ENCODE measurements at regions not wholly inside any gene's neighbourhood (a gene's known extent, or its start where the extent isn't known, plus 50 kb on each side); places are given as distances from the start of the nearest gene placed in this dataset.

DNA sequence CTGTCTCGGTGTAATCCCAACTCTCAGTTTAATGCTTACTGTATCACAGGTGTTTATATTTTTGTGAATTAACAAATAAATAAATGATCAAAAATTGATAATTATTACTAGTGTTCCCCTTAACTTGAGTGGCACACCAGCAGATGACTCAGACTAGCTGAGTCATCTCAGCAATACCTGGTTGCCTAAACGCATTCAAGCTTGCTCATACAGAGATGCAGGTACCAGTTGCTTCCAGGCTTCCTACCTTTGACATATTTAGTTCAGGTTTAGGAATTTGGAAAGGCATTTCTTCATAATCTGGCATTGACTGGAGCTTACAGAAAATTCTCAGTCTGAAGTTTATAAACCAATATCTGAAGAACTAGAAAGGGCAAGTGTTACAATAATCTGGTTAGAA, 78.9 kb upstream of the LMO4 start (continued):
- TF ChIP-seq, protein P1, sequence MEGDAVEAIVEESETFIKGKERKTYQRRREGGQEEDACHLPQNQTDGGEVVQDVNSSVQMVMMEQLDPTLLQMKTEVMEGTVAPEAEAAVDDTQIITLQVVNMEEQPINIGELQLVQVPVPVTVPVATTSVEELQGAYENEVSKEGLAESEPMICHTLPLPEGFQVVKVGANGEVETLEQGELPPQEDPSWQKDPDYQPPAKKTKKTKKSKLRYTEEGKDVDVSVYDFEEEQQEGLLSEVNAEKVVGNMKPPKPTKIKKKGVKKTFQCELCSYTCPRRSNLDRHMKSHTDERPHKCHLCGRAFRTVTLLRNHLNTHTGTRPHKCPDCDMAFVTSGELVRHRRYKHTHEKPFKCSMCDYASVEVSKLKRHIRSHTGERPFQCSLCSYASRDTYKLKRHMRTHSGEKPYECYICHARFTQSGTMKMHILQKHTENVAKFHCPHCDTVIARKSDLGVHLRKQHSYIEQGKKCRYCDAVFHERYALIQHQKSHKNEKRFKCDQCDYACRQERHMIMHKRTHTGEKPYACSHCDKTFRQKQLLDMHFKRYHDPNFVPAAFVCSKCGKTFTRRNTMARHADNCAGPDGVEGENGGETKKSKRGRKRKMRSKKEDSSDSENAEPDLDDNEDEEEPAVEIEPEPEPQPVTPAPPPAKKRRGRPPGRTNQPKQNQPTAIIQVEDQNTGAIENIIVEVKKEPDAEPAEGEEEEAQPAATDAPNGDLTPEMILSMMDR (conservative IDR thresholded peaks at IDR 0.05; ENCODE audit: low read depth in 2 of 2), result no peak
- TF ChIP-seq NANOG (IDR thresholded peaks at IDR 0.05; ENCODE audit: borderline replicate concordance) (no peak), ZNF331 (CRISPR knock-in tag; IDR thresholded peaks at IDR 0.05; ENCODE audit: low read depth) (no peak), EZH2phosphoT487 (IDR thresholded peaks at IDR 0.05; ENCODE audit: unreplicated experiment) (no peak), EZH2 (IDR thresholded peaks at IDR 0.05; ENCODE audit: low read depth, unreplicated experiment) (no peak), CREB1 (CRISPR knock-in tag; IDR thresholded peaks at IDR 0.05; ENCODE audit: low read depth) (no peak), JUNB (IDR thresholded peaks at IDR 0.05; ENCODE audit: unreplicated experiment) (no peak), STAT1 (IDR thresholded peaks at IDR 0.05; ENCODE audit: unreplicated experiment) (no peak), ZNF114 (CRISPR knock-in tag; IDR thresholded peaks at IDR 0.05) (no peak)
- TF ChIP-seq, protein P2, sequence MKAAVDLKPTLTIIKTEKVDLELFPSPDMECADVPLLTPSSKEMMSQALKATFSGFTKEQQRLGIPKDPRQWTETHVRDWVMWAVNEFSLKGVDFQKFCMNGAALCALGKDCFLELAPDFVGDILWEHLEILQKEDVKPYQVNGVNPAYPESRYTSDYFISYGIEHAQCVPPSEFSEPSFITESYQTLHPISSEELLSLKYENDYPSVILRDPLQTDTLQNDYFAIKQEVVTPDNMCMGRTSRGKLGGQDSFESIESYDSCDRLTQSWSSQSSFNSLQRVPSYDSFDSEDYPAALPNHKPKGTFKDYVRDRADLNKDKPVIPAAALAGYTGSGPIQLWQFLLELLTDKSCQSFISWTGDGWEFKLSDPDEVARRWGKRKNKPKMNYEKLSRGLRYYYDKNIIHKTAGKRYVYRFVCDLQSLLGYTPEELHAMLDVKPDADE (IDR thresholded peaks at IDR 0.05), result no peak

DNA sequence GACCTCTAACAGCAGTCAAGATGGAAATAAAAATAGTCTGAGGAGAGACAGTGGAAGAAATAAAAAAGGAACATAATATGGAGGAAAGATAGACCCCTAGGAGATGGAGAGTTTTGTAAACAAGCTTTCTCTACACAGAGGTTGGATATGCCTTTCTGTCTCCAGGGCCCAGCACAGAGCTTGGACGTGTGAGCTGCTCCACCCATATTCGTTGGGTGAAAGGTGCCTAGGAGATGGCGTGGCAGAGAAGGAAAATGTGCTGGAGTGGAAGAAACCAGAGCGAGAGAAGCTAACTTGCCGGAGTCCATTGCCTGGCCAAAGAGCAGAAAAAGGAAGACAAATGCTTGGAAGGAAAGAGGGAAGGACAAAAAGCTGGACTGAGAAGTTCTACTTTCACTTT, 78.3 kb upstream of the LMO4 start:
- no peak for ATAC-seq
- 0 out of 2 replicates have a peak overlapping the region, but pooled peaks have one; percentile 18 for H2AFZ ChIP-seq

More for the DNA sequence above, 78.3 kb upstream of the LMO4 start:
- no peak overlapping the region for H3K4me3 ChIP-seq
- no peaks in the 10 kb centered on the region for H3K9me2 ChIP-seq (ENCODE audit: insufficient read depth)
- Mint-ChIP-seq H3K27me3 (ENCODE audit: insufficient read depth, low read depth, poor library complexity) (peaks cover 4% of the 10 kb centered on the region), H3K27ac (no peak overlapping the region), H3K4me3 (no peak overlapping the region), H3K36me3 (ENCODE audit: low read depth) (no peaks in the 10 kb centered on the region; the same call in 1 of the 3 replicates), H3K4me1 (no peaks in the 10 kb centered on the region), H3K9me3 (peaks cover 11% of the 10 kb centered on the region; the same call in 2 of the 3 replicates)
- no peaks in the 10 kb centered on the region for H4K20me1 ChIP-seq (replicated peaks; ENCODE audit: insufficient read depth)
- no peaks in the 10 kb centered on the region for H3K4me1 ChIP-seq (ENCODE audit: insufficient read depth)
- H3K27ac ChIP-seq (ENCODE audit: low read depth), result no peak overlapping the region
- H3K27me3 ChIP-seq (ENCODE audit: insufficient read depth), result no peaks in the 10 kb centered on the region
- H3K4me2 ChIP-seq, result no peak overlapping the region
- DNase-seq (ENCODE audit: low spot score), result no peak
- no peaks in the 10 kb centered on the region for H3F3A ChIP-seq (replicated peaks; ENCODE audit: low read depth)
- no peaks in the 10 kb centered on the region for H3K79me2 ChIP-seq (replicated peaks; ENCODE audit: insufficient read depth)
- TF ChIP-seq EZH2phosphoT487 (IDR thresholded peaks at IDR 0.05; ENCODE audit: unreplicated experiment) (no peak), STAT1 (IDR thresholded peaks at IDR 0.05; ENCODE audit: unreplicated experiment) (no peak), ZNF331 (CRISPR knock-in tag; IDR thresholded peaks at IDR 0.05; ENCODE audit: low read depth) (no peak), EZH2 (IDR thresholded peaks at IDR 0.05; ENCODE audit: low read depth, unreplicated experiment) (no peak), ZNF114 (CRISPR knock-in tag; IDR thresholded peaks at IDR 0.05) (no peak), CREB1 (CRISPR knock-in tag; IDR thresholded peaks at IDR 0.05; ENCODE audit: low read depth) (no peak)
- TF ChIP-seq, protein P3, sequence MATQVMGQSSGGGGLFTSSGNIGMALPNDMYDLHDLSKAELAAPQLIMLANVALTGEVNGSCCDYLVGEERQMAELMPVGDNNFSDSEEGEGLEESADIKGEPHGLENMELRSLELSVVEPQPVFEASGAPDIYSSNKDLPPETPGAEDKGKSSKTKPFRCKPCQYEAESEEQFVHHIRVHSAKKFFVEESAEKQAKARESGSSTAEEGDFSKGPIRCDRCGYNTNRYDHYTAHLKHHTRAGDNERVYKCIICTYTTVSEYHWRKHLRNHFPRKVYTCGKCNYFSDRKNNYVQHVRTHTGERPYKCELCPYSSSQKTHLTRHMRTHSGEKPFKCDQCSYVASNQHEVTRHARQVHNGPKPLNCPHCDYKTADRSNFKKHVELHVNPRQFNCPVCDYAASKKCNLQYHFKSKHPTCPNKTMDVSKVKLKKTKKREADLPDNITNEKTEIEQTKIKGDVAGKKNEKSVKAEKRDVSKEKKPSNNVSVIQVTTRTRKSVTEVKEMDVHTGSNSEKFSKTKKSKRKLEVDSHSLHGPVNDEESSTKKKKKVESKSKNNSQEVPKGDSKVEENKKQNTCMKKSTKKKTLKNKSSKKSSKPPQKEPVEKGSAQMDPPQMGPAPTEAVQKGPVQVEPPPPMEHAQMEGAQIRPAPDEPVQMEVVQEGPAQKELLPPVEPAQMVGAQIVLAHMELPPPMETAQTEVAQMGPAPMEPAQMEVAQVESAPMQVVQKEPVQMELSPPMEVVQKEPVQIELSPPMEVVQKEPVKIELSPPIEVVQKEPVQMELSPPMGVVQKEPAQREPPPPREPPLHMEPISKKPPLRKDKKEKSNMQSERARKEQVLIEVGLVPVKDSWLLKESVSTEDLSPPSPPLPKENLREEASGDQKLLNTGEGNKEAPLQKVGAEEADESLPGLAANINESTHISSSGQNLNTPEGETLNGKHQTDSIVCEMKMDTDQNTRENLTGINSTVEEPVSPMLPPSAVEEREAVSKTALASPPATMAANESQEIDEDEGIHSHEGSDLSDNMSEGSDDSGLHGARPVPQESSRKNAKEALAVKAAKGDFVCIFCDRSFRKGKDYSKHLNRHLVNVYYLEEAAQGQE (IDR thresholded peaks at IDR 0.05; ENCODE audit: unreplicated experiment), result no peak
- TF ChIP-seq, protein P2 (IDR thresholded peaks at IDR 0.05), result no peak
- TF ChIP-seq, protein P1 (conservative IDR thresholded peaks at IDR 0.05; ENCODE audit: low read depth in 2 of 2), result no peak
- no peaks in the 10 kb centered on the region for H3K36me3 ChIP-seq (ENCODE audit: insufficient read depth)

Data from GM23338 (cell line).